ENCODE measurements at regions not wholly inside any gene's neighbourhood (a gene's known extent, or its start where the extent isn't known, plus 50 kb on each side); places are given as distances from the start of the nearest gene placed in this dataset.

GRCh38 chr3:41143421-41144031 is 55.8 kb upstream of the CTNNB1 start:
- DNase-seq (ENCODE audit: low read depth), result no peak

- no peak for DNase-seq (ENCODE audit: low read depth)
Measured at GRCh38 chr3:41144631-41145030, 54.7 kb upstream of the CTNNB1 start.

GRCh38 chr3:41148478-41148877 is 50.8 kb upstream of the CTNNB1 start:
- DNase-seq (ENCODE audit: low read depth), result peak; percentile 72

- no peak for DNase-seq (ENCODE audit: low read depth)
Measured at GRCh38 chr3:41148901-41149300, 50.4 kb upstream of the CTNNB1 start.

Data from M059J (cell line).